NB4 (cell line): ENCODE measurements at regions not wholly inside any gene's neighbourhood (a gene's known extent, or its start where the extent isn't known, plus 50 kb on each side); places are given as distances from the start of the nearest gene placed in this dataset.

Experiments used
- DNase-seq: peaks from one replicate; pipeline ENCODE4 v3.0.0; 2010; ENCODE audit warnings: low read depth
- H3K4me3 ChIP-seq: one replicate; pipeline ENCODE4 v1.5.1; 2011; ENCODE audit warnings: mild to moderate bottlenecking, low read depth, low read length, moderate library complexity
- CTCF ChIP-seq: IDR thresholded peaks from one replicate; pipeline ENCODE4 v1.5.1; 2012; ENCODE audit warnings: low read depth, low read length
- MYC ChIP-seq: IDR thresholded peaks from 2 replicates; pipeline ENCODE4 v1.6.1; 2011; ENCODE audit warnings: low read depth, low read length
- POLR2A ChIP-seq: IDR thresholded peaks from 2 replicates; pipeline ENCODE4 v1.6.1; 2011; ENCODE audit warnings: mild to moderate bottlenecking; ENCODE audit not compliant: insufficient read length; ENCODE audit errors: extremely low read depth
- TF ChIP-seq, protein P1 (sequence below): IDR thresholded peaks from 2 replicates; pipeline ENCODE4 v1.6.1; 2011; ENCODE audit warnings: low read depth, low read length

- TF ChIP-seq MYC: no peak
- TF ChIP-seq CTCF: no peak
- TF ChIP-seq, protein P1, sequence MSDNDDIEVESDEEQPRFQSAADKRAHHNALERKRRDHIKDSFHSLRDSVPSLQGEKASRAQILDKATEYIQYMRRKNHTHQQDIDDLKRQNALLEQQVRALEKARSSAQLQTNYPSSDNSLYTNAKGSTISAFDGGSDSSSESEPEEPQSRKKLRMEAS: no peak
- TF ChIP-seq POLR2A: no peak
- no peak for DNase-seq
- no peak overlapping the region for H3K4me3 ChIP-seq
Observed at GRCh38 chr3:59311231-59311630, 261.4 kb upstream of the CFAP20DC start.

GRCh38 chr3:59310736-59311135 is 260.9 kb upstream of the CFAP20DC start:
- no peak overlapping the region for H3K4me3 ChIP-seq
- no peak for DNase-seq
- no peak for TF ChIP-seq MYC
- TF ChIP-seq CTCF: no peak
- no peak for TF ChIP-seq POLR2A
- TF ChIP-seq, protein P1: no peak

DNA sequence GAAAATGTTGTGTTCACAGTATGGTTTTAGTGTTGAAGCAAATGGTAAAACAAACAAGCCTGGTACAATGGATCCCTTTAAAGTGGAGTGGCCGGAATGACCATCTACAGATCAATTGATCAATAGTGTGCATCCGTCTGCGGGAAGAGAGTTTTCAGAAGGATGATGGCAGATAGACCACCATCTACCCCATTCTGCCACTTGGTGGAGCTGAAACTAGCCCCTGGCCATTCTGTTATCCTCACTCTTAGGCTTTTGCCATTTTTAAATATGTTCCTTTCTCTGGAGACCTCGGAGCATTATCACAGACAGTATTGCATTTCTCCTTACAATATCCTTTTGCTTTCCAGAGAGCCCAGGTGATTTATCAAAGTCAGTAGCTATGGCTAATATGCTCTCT is 258.9 kb upstream of the CFAP20DC start:
- no peak overlapping the region for H3K4me3 ChIP-seq
- peak; percentile 1 for DNase-seq
- no peak for TF ChIP-seq POLR2A
- TF ChIP-seq CTCF: peak; percentile 9

DNA sequence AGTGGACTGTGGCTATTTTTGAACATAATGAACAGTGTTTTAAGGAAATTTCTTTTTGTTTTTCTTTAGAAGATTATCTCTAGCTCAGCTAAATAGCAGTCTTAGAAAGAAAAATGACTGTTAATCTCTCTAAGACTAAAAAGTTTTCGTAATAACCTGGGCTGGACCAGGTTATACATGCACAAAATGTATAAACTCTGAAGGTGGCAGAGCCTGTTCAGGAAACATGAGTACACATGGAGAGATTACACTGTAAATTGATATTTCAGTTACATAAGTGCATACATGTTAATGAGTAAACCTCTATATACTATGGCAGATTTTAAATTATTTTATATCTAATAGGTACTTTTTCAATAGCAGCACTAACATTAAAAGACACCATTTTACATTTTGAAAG is 258.2 kb upstream of the CFAP20DC start:
- DNase-seq: no peak
- H3K4me3 ChIP-seq: no peak overlapping the region
- TF ChIP-seq POLR2A (no peak), CTCF (no peak), MYC (no peak)
- TF ChIP-seq, protein P1: no peak

DNA sequence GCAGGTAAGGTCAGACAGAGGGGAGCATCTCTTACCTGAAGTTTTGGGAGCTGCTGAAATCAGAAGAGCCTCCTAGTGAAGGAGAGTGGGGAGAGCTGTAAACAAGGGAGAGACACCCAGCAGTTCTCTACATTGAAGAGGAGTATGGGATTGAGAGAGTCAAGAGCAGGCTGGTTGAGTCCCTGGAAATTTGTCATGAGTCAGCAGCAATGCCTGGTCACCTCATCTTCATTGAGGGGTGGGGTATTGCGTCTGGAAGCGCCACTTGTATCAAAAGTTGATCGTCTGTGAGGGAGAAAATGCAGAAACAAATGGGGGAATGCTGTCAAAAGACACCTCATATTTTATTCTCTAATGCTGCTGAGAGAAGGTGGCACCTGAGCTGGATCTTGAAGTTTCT is 256.6 kb upstream of the CFAP20DC start:
- TF ChIP-seq POLR2A: no peak
- TF ChIP-seq MYC: no peak
- TF ChIP-seq CTCF: no peak
- TF ChIP-seq, protein P1: no peak
- no peak for DNase-seq
- no peak overlapping the region for H3K4me3 ChIP-seq

DNA sequence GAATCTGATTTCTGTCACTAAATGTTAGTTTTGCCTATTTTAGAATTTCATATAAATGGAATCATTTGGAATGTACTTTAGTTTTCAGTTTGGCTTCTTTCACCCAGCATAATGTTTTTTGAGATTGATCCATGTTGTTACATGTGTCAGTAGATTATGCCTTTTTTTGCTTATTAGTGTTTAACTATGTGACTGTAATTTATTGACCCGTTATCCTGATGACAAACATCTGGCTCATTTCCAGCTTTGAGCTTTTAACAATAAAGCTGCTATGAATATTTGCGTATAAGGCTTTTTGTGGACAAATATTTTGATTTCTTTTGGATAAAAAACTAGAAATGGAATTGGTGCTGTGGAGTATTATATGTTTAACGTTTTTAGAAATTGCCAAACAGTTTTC is 254.5 kb upstream of the CFAP20DC start:
- no peak for TF ChIP-seq CTCF
- TF ChIP-seq, protein P1: no peak
- TF ChIP-seq POLR2A: no peak
- no peak for TF ChIP-seq MYC
- no peak overlapping the region for H3K4me3 ChIP-seq
- no peak for DNase-seq
